ENCODE measurements at regions not wholly inside any gene's neighbourhood (a gene's known extent, or its start where the extent isn't known, plus 50 kb on each side); places are given as distances from the start of the nearest gene placed in this dataset.

DNA sequence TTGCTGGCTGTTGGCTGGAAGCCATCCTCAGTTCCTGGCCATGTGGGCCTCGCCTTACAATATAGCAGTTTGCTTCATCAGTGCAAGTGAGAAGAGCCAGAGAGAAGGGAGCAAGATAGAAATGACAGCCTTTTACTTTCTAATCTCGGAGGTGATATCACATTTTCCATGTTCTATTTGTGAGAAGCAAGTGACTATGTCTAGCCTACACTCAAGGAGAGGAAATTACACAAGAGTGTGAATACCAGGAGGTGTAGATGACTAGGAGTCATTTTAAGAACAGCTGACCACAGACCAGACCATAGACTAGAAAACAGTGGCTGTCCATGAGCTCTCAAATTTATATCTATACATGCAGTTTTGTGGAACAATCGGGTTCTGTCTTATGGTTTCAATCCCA is 163.0 kb upstream of the NRXN3 start:
- H3K27ac ChIP-seq (ENCODE audit: low read depth in 2 of 2, low read length in 1 of 2): no peak overlapping the region
- H3K4me3 ChIP-seq (ENCODE audit: low read depth in 2 of 2, low read length in 1 of 2): no peak overlapping the region
- no peaks in the 10 kb centered on the region for H4K20me1 ChIP-seq (ENCODE audit: insufficient read depth)
- no peak overlapping the region for H2AFZ ChIP-seq (ENCODE audit: low read depth)
- H3K9ac ChIP-seq: no peak overlapping the region
- H3K9me2 ChIP-seq: no peaks in the 10 kb centered on the region
- no peak for DNase-seq
- ChIA-PET POLR2A (no interaction called here), CTCF (interaction anchor here (1.0 kb wide), 1 partner anchor 127 kb away, joined by 3 read pairs; no protein-coding TSS in a partner anchor)
- TF ChIP-seq GATA2 (CRISPR knock-in tag; IDR thresholded peaks at IDR 0.05): no peak
- no peak for TF ChIP-seq EZH2phosphoT487 (IDR thresholded peaks at IDR 0.05; ENCODE audit: borderline replicate concordance, low read depth)
- TF ChIP-seq POLR2AphosphoS5 (IDR thresholded peaks at IDR 0.05; ENCODE audit: low read depth, low read length): no peak
- TF ChIP-seq, protein P1, sequence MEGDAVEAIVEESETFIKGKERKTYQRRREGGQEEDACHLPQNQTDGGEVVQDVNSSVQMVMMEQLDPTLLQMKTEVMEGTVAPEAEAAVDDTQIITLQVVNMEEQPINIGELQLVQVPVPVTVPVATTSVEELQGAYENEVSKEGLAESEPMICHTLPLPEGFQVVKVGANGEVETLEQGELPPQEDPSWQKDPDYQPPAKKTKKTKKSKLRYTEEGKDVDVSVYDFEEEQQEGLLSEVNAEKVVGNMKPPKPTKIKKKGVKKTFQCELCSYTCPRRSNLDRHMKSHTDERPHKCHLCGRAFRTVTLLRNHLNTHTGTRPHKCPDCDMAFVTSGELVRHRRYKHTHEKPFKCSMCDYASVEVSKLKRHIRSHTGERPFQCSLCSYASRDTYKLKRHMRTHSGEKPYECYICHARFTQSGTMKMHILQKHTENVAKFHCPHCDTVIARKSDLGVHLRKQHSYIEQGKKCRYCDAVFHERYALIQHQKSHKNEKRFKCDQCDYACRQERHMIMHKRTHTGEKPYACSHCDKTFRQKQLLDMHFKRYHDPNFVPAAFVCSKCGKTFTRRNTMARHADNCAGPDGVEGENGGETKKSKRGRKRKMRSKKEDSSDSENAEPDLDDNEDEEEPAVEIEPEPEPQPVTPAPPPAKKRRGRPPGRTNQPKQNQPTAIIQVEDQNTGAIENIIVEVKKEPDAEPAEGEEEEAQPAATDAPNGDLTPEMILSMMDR (IDR thresholded peaks at IDR 0.05): no peak
- no peak for TF ChIP-seq NFIC (IDR thresholded peaks at IDR 0.05; ENCODE audit: borderline replicate concordance)
- TF ChIP-seq RFX5 (IDR thresholded peaks at IDR 0.05; ENCODE audit: low read length): no peak
- no peak for TF ChIP-seq NRF1 (IDR thresholded peaks at IDR 0.05; ENCODE audit: low read depth, low read length)
- no peak for TF ChIP-seq YY1 (IDR thresholded peaks at IDR 0.05; ENCODE audit: low read depth)
- TF ChIP-seq, protein P2, sequence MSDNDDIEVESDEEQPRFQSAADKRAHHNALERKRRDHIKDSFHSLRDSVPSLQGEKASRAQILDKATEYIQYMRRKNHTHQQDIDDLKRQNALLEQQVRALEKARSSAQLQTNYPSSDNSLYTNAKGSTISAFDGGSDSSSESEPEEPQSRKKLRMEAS (IDR thresholded peaks at IDR 0.05; ENCODE audit: low read depth): no peak
- no peak for TF ChIP-seq FOXJ3 (CRISPR knock-in tag; IDR thresholded peaks at IDR 0.05)
- no peak for TF ChIP-seq TCF12 (IDR thresholded peaks at IDR 0.05)
- TF ChIP-seq, protein P3, sequence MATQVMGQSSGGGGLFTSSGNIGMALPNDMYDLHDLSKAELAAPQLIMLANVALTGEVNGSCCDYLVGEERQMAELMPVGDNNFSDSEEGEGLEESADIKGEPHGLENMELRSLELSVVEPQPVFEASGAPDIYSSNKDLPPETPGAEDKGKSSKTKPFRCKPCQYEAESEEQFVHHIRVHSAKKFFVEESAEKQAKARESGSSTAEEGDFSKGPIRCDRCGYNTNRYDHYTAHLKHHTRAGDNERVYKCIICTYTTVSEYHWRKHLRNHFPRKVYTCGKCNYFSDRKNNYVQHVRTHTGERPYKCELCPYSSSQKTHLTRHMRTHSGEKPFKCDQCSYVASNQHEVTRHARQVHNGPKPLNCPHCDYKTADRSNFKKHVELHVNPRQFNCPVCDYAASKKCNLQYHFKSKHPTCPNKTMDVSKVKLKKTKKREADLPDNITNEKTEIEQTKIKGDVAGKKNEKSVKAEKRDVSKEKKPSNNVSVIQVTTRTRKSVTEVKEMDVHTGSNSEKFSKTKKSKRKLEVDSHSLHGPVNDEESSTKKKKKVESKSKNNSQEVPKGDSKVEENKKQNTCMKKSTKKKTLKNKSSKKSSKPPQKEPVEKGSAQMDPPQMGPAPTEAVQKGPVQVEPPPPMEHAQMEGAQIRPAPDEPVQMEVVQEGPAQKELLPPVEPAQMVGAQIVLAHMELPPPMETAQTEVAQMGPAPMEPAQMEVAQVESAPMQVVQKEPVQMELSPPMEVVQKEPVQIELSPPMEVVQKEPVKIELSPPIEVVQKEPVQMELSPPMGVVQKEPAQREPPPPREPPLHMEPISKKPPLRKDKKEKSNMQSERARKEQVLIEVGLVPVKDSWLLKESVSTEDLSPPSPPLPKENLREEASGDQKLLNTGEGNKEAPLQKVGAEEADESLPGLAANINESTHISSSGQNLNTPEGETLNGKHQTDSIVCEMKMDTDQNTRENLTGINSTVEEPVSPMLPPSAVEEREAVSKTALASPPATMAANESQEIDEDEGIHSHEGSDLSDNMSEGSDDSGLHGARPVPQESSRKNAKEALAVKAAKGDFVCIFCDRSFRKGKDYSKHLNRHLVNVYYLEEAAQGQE (IDR thresholded peaks at IDR 0.05; ENCODE audit: low read depth, low read length): no peak
- TF ChIP-seq, protein P4, sequence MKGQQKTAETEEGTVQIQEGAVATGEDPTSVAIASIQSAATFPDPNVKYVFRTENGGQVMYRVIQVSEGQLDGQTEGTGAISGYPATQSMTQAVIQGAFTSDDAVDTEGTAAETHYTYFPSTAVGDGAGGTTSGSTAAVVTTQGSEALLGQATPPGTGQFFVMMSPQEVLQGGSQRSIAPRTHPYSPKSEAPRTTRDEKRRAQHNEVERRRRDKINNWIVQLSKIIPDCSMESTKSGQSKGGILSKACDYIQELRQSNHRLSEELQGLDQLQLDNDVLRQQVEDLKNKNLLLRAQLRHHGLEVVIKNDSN (IDR thresholded peaks at IDR 0.05; ENCODE audit: borderline replicate concordance, low read depth): no peak
- TF ChIP-seq, protein P5, sequence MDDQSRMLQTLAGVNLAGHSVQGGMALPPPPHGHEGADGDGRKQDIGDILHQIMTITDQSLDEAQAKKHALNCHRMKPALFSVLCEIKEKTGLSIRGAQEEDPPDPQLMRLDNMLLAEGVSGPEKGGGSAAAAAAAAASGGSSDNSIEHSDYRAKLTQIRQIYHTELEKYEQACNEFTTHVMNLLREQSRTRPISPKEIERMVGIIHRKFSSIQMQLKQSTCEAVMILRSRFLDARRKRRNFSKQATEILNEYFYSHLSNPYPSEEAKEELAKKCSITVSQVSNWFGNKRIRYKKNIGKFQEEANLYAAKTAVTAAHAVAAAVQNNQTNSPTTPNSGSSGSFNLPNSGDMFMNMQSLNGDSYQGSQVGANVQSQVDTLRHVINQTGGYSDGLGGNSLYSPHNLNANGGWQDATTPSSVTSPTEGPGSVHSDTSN (IDR thresholded peaks at IDR 0.05): no peak
- no peak for TF ChIP-seq JUND (IDR thresholded peaks at IDR 0.05)
- no peak for TF ChIP-seq RCOR1 (IDR thresholded peaks at IDR 0.05; ENCODE audit: low read length)
- no peak for TF ChIP-seq CHD2 (IDR thresholded peaks at IDR 0.05; ENCODE audit: low read length, partially characterized antibody)
- H3K36me3 ChIP-seq (replicated peaks in 1 of 2; ENCODE audit: control insufficient read depth in 1 of 2, insufficient read depth in 2 of 2, low read length in 1 of 2): no peaks in the 10 kb centered on the region
- no peaks in the 10 kb centered on the region for H3K79me2 ChIP-seq (ENCODE audit: insufficient read depth)
- H3K4me2 ChIP-seq: no peak overlapping the region
- no peaks in the 10 kb centered on the region for H3F3A ChIP-seq (replicated peaks; ENCODE audit: insufficient read depth)
- H3K4me1 ChIP-seq (ENCODE audit: control insufficient read depth in 1 of 2, insufficient read depth in 2 of 2, low read depth in 1 of 2, low read length in 1 of 2): no peaks in the 10 kb centered on the region
- 5% methylated on average over 3 of the region's 3 CpGs for WGBS (ENCODE audit: low lambda C conversion rate)
- H3K27me3 ChIP-seq (ENCODE audit: insufficient read depth): no peaks in the 10 kb centered on the region
- peaks cover 6% of the 10 kb centered on the region for H3K9me3 ChIP-seq
